K562 (cell line): ENCODE measurements at regions not wholly inside any gene's neighbourhood (a gene's known extent, or its start where the extent isn't known, plus 50 kb on each side); places are given as distances from the start of the nearest gene placed in this dataset.

Experiments used
- ATAC-seq: fragments of 200-7000 bp; cut with Tn5 transposase; 3 replicates; pipeline ENCODE4 v1.9.1; 2020; ENCODE audit warnings: moderate library complexity
- BruUV-seq: library from RNA; stranded (reverse); fragments of 400-500 nt; replicated peaks from 2 replicates; lab custom pipeline; 2021; lab: Mats Ljungman, UMichigan
- CTCF ChIA-PET: fragments of 300-600 bp; formaldehyde crosslinking; extraction: SDS; loops from one replicate; lab custom pipeline; 2021; ENCODE audit warnings: low intra/inter-chr PET ratio; lab: Yijun Ruan, JAX
- POLR2A ChIA-PET: fragments of 300-600, 350-650 bp; sonication (Branson Sonifier 250); formaldehyde crosslinking; extraction: SDS; loops from one replicate; lab custom pipeline; 2021; ENCODE audit warnings: antibody characterized with exemption, inconsistent platforms; lab: Yijun Ruan, JAX
- DNase-seq, 4 experiments: peaks; one replicate each; pipeline versions ENCODE4 v3.0.0 to v3.0.0-alpha.2; 2011 to 2018; ENCODE audit warnings: low spot score in 3 of 4, mixed read lengths in 3 of 4; ENCODE audit errors: extremely low read depth in 1 of 4
- FAIRE-seq: peaks from 2 replicates; lab custom pipeline; 2011; peaks lifted over from hg19 to GRCh38; lab: Jason Lieb, UNC
- H2AFZ ChIP-seq: 2 replicates; pipeline ENCODE4 v1.6.0; 2011; ENCODE audit warnings: low read depth, low read length, control low read depth, inconsistent platforms
- H3K27ac ChIP-seq: fragments of 200-600 bp; 3 replicates; pipeline ENCODE4 v1.8.0; 2011; ENCODE audit warnings: low read depth, mild to moderate bottlenecking, control low read depth, inconsistent platforms, low read length, moderate library complexity, mixed read lengths; ENCODE audit errors: extremely low read depth
- H3K27me3 ChIP-seq, 2 experiments: fragments of 300-600 bp in 1 of 2; 2 replicates in 1 of 2; 3 replicates in 1 of 2; pipeline versions ENCODE4 v1.6.0 to v1.8.0; 2011; ENCODE audit warnings: inconsistent platforms in 2 of 2, low read length in 2 of 2, mild to moderate bottlenecking in 1 of 2, mixed read lengths in 1 of 2, moderate library complexity in 1 of 2; ENCODE audit not compliant: control insufficient read depth in 2 of 2, insufficient read depth in 2 of 2
- H3K36me3 ChIP-seq: fragments of 300-600 bp; 3 replicates; pipeline ENCODE4 v1.8.0; 2011; ENCODE audit warnings: mild to moderate bottlenecking, low read length, inconsistent platforms; ENCODE audit not compliant: control insufficient read depth, insufficient read depth
- H3K4me1 ChIP-seq, 2 experiments: fragments of 200-600 bp in 1 of 2; replicated peaks in 1 of 2; 2 replicates in 1 of 2; 3 replicates in 1 of 2; pipeline versions ENCODE4 v1.5.1 to v1.8.0; 2011; ENCODE audit warnings: inconsistent platforms in 2 of 2, low read length in 2 of 2, mild to moderate bottlenecking in 1 of 2, mixed read lengths in 1 of 2, moderate library complexity in 1 of 2; ENCODE audit not compliant: control insufficient read depth in 2 of 2, insufficient read depth in 2 of 2
- H3K4me2 ChIP-seq: 2 replicates; pipeline ENCODE4 v1.6.1; 2011; ENCODE audit warnings: low read length, control low read depth, inconsistent platforms, mixed read lengths; ENCODE audit not compliant: insufficient read depth
- H3K4me3 ChIP-seq: fragments of 200-600 bp; sonication (generic), shearing (Covaris generic); 2 replicates; pipeline ENCODE4 v1.5.1; 2016; ENCODE audit warnings: control low read depth, inconsistent platforms
- H3K79me2 ChIP-seq: fragments of 200-600 bp; 3 replicates; pipeline ENCODE4 v1.8.0; 2011; ENCODE audit warnings: low read length, inconsistent platforms; ENCODE audit not compliant: control insufficient read depth, insufficient read depth
- H3K9ac ChIP-seq, 2 experiments: 2 replicates each; pipeline versions ENCODE4 v1.6.0 to v1.6.1; 2011; ENCODE audit warnings: low read depth in 2 of 2, low read length in 2 of 2, control low read depth in 1 of 2, inconsistent platforms in 1 of 2, mild to moderate bottlenecking in 1 of 2, mixed read lengths in 1 of 2; ENCODE audit not compliant: insufficient read depth in 1 of 2
- H3K9me1 ChIP-seq: one replicate; pipeline ENCODE4 v1.6.0; 2011; ENCODE audit warnings: inconsistent platforms, mild to moderate bottlenecking, low read length, moderate library complexity; ENCODE audit not compliant: control insufficient read depth, insufficient read depth
- H3K9me3 ChIP-seq: replicated peaks from 2 replicates; pipeline ENCODE4 v1.5.1; 2011; ENCODE audit warnings: low read depth, low read length, inconsistent platforms; ENCODE audit not compliant: control insufficient read depth, insufficient read depth
- H4K20me1 ChIP-seq: replicated peaks from 2 replicates; pipeline ENCODE4 v1.6.1; 2011; ENCODE audit warnings: low read length, inconsistent platforms, mixed read lengths; ENCODE audit not compliant: control insufficient read depth, insufficient read depth
- ADNP ChIP-seq: fragments of 200-800 bp; sonication (Bioruptor generic); IDR thresholded peaks from 2 replicates; pipeline ENCODE4 v1.6.1; 2016; ENCODE audit warnings: missing genetic modification characterization, missing compliant biosample characterization
- SPI1 ChIP-seq: IDR thresholded peaks from 2 replicates; pipeline ENCODE4 v1.6.1; 2011; ENCODE audit warnings: low read depth, low read length, control low read depth, borderline replicate concordance
- WGBS: fragments of 100-300 bp; shearing (Covaris generic); methylation state at CpG from one replicate; pipeline ENCODE4 v1.1.6; 2016; ENCODE audit warnings: low coverage, mixed read lengths; ENCODE audit not compliant: insufficient coverage; ENCODE audit errors: missing lambda C conversion rate; 5-methylcytosine and 5-hydroxymethylcytosine counted together
- in situ Hi-C: fragments of 300-500 bp; cut with MboI; formaldehyde crosslinking; loops from 4 replicates; pipeline ENCODE4 v1.15.0; 2018; ENCODE audit warnings: inconsistent platforms, mixed read lengths
- intact Hi-C: fragments of 100-400 bp; cut with micrococcal nuclease; formaldehyde crosslinking; loops from 2 replicates; pipeline ENCODE4 v1.14.2; 2022
- TF ChIP-seq, protein P1 (sequence below): fragments of 250-450 bp; sonication (Bioruptor Pico); IDR thresholded peaks from 2 replicates; pipeline ENCODE4 v1.8.0; 2022; ENCODE audit warnings: moderate library complexity, mild to moderate bottlenecking, inconsistent platforms

DNA sequence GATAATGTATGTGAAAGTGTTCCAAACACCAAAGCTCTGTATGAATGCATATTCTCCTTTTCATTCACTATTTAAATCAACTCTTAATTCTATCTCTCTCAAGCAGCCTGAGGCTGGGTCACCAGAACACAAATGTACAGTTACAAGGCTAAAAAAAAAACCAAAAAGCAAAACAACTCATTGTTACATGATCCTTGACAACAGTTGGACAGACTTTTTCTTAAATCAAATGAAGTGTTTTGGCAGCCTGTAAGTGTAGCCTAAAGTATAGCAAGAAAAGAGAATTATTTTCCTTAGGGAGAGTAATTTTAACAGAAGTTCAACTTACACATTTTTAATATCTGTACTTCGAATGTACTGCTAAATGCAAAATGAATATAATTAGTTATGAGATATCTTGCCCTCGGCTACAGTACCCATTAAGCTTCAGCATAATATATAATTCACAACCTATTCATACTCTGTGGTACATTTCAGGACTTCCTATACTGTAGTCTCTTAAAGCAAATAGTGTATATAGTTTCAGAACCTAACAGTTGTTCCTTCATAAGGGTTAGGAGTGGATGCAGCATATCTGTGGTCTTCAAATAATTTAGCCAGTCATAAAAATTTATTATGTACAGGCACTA lies 214.0 kb upstream of the BTG1 start:
- BruUV-seq = no TSS peak
- intact Hi-C loops (loop anchor here (5.0 kb wide), 1 partner anchor 212 kb away; the partner anchor contains the start of gene BTG1), in situ Hi-C loops (no loop called here)
- Histone ChIP-seq H3K4me1 (peaks cover 25 to 46% of the 10 kb centered on the region in 2 experiments), H3K27me3 (no peaks in the 10 kb centered on the region), H3K4me2 (no peak overlapping the region), H3K9ac (no peak overlapping the region), H3K9me1 (no peaks in the 10 kb centered on the region), H3K9me3 (0 out of 2 replicates have a peak, but pooled peaks cover 8% of the 10 kb centered on the region), H3K27ac (no peak overlapping the region), H2AFZ (no peak overlapping the region), H3K4me3 (no peak overlapping the region), H4K20me1 (no peaks in the 10 kb centered on the region), H3K36me3 (no peaks in the 10 kb centered on the region), H3K79me2 (no peaks in the 10 kb centered on the region)
- CTCF ChIA-PET = no interaction called here
- TF ChIP-seq, protein P1, sequence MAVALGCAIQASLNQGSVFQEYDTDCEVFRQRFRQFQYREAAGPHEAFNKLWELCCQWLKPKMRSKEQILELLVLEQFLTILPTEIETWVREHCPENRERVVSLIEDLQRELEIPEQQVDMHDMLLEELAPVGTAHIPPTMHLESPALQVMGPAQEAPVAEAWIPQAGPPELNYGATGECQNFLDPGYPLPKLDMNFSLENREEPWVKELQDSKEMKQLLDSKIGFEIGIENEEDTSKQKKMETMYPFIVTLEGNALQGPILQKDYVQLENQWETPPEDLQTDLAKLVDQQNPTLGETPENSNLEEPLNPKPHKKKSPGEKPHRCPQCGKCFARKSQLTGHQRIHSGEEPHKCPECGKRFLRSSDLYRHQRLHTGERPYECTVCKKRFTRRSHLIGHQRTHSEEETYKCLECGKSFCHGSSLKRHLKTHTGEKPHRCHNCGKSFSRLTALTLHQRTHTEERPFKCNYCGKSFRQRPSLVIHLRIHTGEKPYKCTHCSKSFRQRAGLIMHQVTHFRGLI (CRISPR knock-in tag) = no peak
- TF ChIP-seq ADNP (tag) (0 out of 2 replicates have a peak, but pooled peaks have one; percentile 20), SPI1 (no peak)
- DNase-seq (no peak), FAIRE-seq (no peak), ATAC-seq (no peak)
- 66% methylated on average over 2 of the region's 2 CpGs for whole genome bisulfite sequencing
- POLR2A ChIA-PET = no interaction called here
